GM23338 (cell line): ENCODE measurements at regions not wholly inside any gene's neighbourhood (a gene's known extent, or its start where the extent isn't known, plus 50 kb on each side); places are given as distances from the start of the nearest gene placed in this dataset.

Source experiments
- ATAC-seq: fragments of 200-7000 bp; cut with Tn5 transposase; 3 replicates; pipeline ENCODE4 v1.9.1; 2020
- DNase-seq: peaks from one replicate; pipeline ENCODE4 v3.0.0-alpha.2; 2015; ENCODE audit warnings: low spot score
- H2AFZ ChIP-seq: fragments of 200-600 bp; sonication (generic); 2 replicates; pipeline ENCODE4 v1.8.0; 2016; ENCODE audit warnings: antibody characterized with exemption, mild to moderate bottlenecking, moderate library complexity
- H3F3A ChIP-seq: fragments of 200-600 bp; sonication (generic); replicated peaks from 2 replicates; pipeline ENCODE4 v1.8.0; 2017; ENCODE audit warnings: antibody characterized with exemption, mixed run types, low read depth
- H3K27ac ChIP-seq: fragments of 200-600 bp; sonication (generic); 2 replicates; pipeline ENCODE4 v1.6.1; 2016; ENCODE audit warnings: low read depth
- H3K27me3 ChIP-seq: fragments of 200-600 bp; sonication (generic); 2 replicates; pipeline ENCODE4 v1.8.0; 2016; ENCODE audit warnings: mild to moderate bottlenecking, mixed run types, moderate library complexity; ENCODE audit not compliant: insufficient read depth
- H3K36me3 ChIP-seq: fragments of 200-600 bp; sonication (generic); 2 replicates; pipeline ENCODE4 v1.8.0; 2016; ENCODE audit warnings: mild to moderate bottlenecking; ENCODE audit not compliant: insufficient read depth
- H3K4me1 ChIP-seq: fragments of 200-600 bp; sonication (generic); 2 replicates; pipeline ENCODE4 v1.8.0; 2016; ENCODE audit warnings: mild to moderate bottlenecking, moderate library complexity; ENCODE audit not compliant: insufficient read depth
- H3K4me2 ChIP-seq: fragments of 200-600 bp; sonication (generic); 2 replicates; pipeline ENCODE4 v1.7.1; 2017; ENCODE audit warnings: mixed run types
- H3K4me3 ChIP-seq: fragments of 200-600 bp; sonication (generic); 2 replicates; pipeline ENCODE4 v1.6.1; 2016; ENCODE audit warnings: mixed run types
- H3K79me2 ChIP-seq: fragments of 200-600 bp; sonication (generic); replicated peaks from 2 replicates; pipeline ENCODE4 v1.8.0; 2017; ENCODE audit warnings: mild to moderate bottlenecking; ENCODE audit not compliant: insufficient read depth
- H3K9me2 ChIP-seq: fragments of 200-600 bp; sonication (generic); 2 replicates; pipeline ENCODE4 v1.8.0; 2017; ENCODE audit not compliant: insufficient read depth
- H4K20me1 ChIP-seq: fragments of 200-600 bp; sonication (generic); replicated peaks from 2 replicates; pipeline ENCODE4 v1.8.0; 2017; ENCODE audit warnings: mild to moderate bottlenecking; ENCODE audit not compliant: insufficient read depth
- H3K27ac Mint-ChIP-seq: 2 replicates; pipeline ENCODE4 v1.8.0; 2020; ENCODE audit warnings: inconsistent platforms, mild to moderate bottlenecking, moderate library complexity, mixed read lengths
- H3K27me3 Mint-ChIP-seq: 3 replicates; pipeline ENCODE4 v1.8.0; 2022; ENCODE audit warnings: low read depth, mild to moderate bottlenecking, moderate library complexity, mixed read lengths, inconsistent platforms; ENCODE audit not compliant: insufficient read depth, poor library complexity
- H3K36me3 Mint-ChIP-seq: 3 replicates; pipeline ENCODE4 v1.8.0; 2021; ENCODE audit warnings: low read depth, mild to moderate bottlenecking, inconsistent platforms, moderate library complexity, mixed read lengths
- H3K4me1 Mint-ChIP-seq: 3 replicates; pipeline ENCODE4 v1.8.0; 2020; ENCODE audit warnings: mild to moderate bottlenecking, inconsistent platforms, mixed read lengths
- H3K4me3 Mint-ChIP-seq: 3 replicates; pipeline ENCODE4 v1.8.0; 2021; ENCODE audit warnings: moderate library complexity, mild to moderate bottlenecking, inconsistent platforms, mixed read lengths
- H3K9me3 Mint-ChIP-seq: 3 replicates; pipeline ENCODE4 v1.8.0; 2020; ENCODE audit warnings: moderate library complexity, mild to moderate bottlenecking, inconsistent platforms, mixed read lengths
- CREB1 ChIP-seq: fragments of 250-450 bp; sonication (Bioruptor Pico); IDR thresholded peaks from 2 replicates; pipeline ENCODE4 v1.5.0; 2020; ENCODE audit warnings: low read depth, mild to moderate bottlenecking, moderate library complexity
- CTCF ChIP-seq, 2 experiments: fragments of 200-600 bp in 1 of 2; sonication (generic) in 1 of 2; conservative IDR thresholded peaks; 2 replicates each; pipeline versions ENCODE4 v1.5.1 to v1.6.1; 2016 to 2017; ENCODE audit warnings: antibody characterized with exemption in 2 of 2, low read depth in 2 of 2, mild to moderate bottlenecking in 2 of 2, moderate library complexity in 1 of 2
- ETS1 ChIP-seq: IDR thresholded peaks from 2 replicates; pipeline ENCODE4 v1.6.1; 2016; ENCODE audit warnings: antibody characterized with exemption
- EZH2 ChIP-seq: fragments of 200-600 bp; sonication (generic); IDR thresholded peaks from one replicate; pipeline ENCODE4 v1.8.0; 2017; ENCODE audit warnings: antibody characterized with exemption, mild to moderate bottlenecking, low read depth; ENCODE audit not compliant: unreplicated experiment
- EZH2phosphoT487 ChIP-seq: fragments of 200-600 bp; sonication (generic); IDR thresholded peaks from one replicate; pipeline ENCODE4 v1.8.1; 2018; ENCODE audit warnings: antibody characterized with exemption; ENCODE audit not compliant: unreplicated experiment
- JUNB ChIP-seq: IDR thresholded peaks from one replicate; pipeline ENCODE4 v1.6.1; 2016; ENCODE audit warnings: antibody characterized with exemption; ENCODE audit not compliant: unreplicated experiment
- NANOG ChIP-seq: IDR thresholded peaks from 2 replicates; pipeline ENCODE4 v1.6.1; 2016; ENCODE audit warnings: antibody characterized with exemption, borderline replicate concordance
- POLR2AphosphoS5 ChIP-seq: IDR thresholded peaks from 2 replicates; pipeline ENCODE4 v1.6.1; 2016; ENCODE audit warnings: antibody characterized with exemption, low read depth
- REST ChIP-seq: IDR thresholded peaks from one replicate; pipeline ENCODE4 v1.6.1; 2018; ENCODE audit warnings: antibody characterized with exemption; ENCODE audit not compliant: unreplicated experiment
- STAT1 ChIP-seq: IDR thresholded peaks from one replicate; pipeline ENCODE4 v1.6.1; 2016; ENCODE audit warnings: antibody characterized with exemption; ENCODE audit not compliant: unreplicated experiment
- ZNF114 ChIP-seq: fragments of 250-450 bp; sonication (Bioruptor Pico); IDR thresholded peaks from 2 replicates; pipeline ENCODE4 v1.5.0; 2020; ENCODE audit warnings: mild to moderate bottlenecking, moderate library complexity
- ZNF331 ChIP-seq: fragments of 250-450 bp; sonication (Bioruptor Pico); IDR thresholded peaks from 2 replicates; pipeline ENCODE4 v1.5.0; 2020; ENCODE audit warnings: low read depth, mild to moderate bottlenecking, moderate library complexity
- ZNF462 ChIP-seq: fragments of 250-450 bp; sonication (Bioruptor Pico); IDR thresholded peaks from 2 replicates; pipeline ENCODE4 v1.5.0; 2020; ENCODE audit warnings: mild to moderate bottlenecking, moderate library complexity

GRCh38 chr11:79720115-79720514, 279.3 kb upstream of the TENM4 start:
- Histone ChIP-seq H3K36me3 (no peaks in the 10 kb centered on the region), H2AFZ (no peak overlapping the region), H4K20me1 (no peaks in the 10 kb centered on the region), H3K27me3 (no peaks in the 10 kb centered on the region), H3K79me2 (no peaks in the 10 kb centered on the region), H3F3A (no peaks in the 10 kb centered on the region), H3K4me2 (no peak overlapping the region), H3K4me3 (no peak overlapping the region), H3K4me1 (peaks cover 10% of the 10 kb centered on the region), H3K27ac (no peak overlapping the region), H3K9me2 (0 out of 2 replicates have a peak, but pooled peaks cover 9% of the 10 kb centered on the region)
- no peak for TF ChIP-seq ZNF331 (CRISPR knock-in tag)
- TF ChIP-seq REST = no peak
- TF ChIP-seq ETS1 = no peak
- TF ChIP-seq CTCF (conservative IDR thresholded peaks at IDR 0.05; ENCODE audit: low read depth in 2 of 2) = no peak
- no peak for TF ChIP-seq JUNB
- no peak for TF ChIP-seq POLR2AphosphoS5
- TF ChIP-seq STAT1 = no peak
- no peak for TF ChIP-seq CREB1 (CRISPR knock-in tag)
- TF ChIP-seq ZNF462 (CRISPR knock-in tag) = no peak
- no peak for TF ChIP-seq ZNF114
- no peak for TF ChIP-seq EZH2
- TF ChIP-seq NANOG = no peak
- no peak for TF ChIP-seq EZH2phosphoT487
- H3K4me1 Mint-ChIP-seq = peaks cover 8% of the 10 kb centered on the region
- DNase-seq (no peak), ATAC-seq (no peak)
- H3K36me3 Mint-ChIP-seq = no peaks in the 10 kb centered on the region
- no peak overlapping the region for H3K27ac Mint-ChIP-seq
- no peaks in the 10 kb centered on the region for H3K9me3 Mint-ChIP-seq
- H3K4me3 Mint-ChIP-seq = no peak overlapping the region
- no peaks in the 10 kb centered on the region for H3K27me3 Mint-ChIP-seq
